ENCODE measurements at regions not wholly inside any gene's neighbourhood (a gene's known extent, or its start where the extent isn't known, plus 50 kb on each side); places are given as distances from the start of the nearest gene placed in this dataset.

DNA sequence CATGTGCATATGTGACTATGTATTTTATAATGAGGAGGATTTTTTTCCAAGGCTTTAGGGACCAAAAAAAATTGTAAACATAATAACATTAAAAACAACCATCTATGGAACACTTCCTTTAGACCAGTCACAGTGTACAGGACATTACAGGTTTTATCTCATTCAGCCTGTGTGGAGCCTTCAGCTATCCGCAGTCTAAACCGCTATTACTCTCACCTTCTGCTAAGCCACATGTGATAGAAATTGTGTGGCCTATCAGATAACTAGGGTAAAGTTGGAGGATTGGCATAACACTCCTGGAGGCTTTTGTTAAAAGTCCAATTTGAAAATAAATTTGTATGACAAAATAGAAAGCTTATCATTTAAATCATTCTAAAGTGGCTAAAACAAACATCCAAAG lies 281.2 kb upstream of the TMTC1 start:
- TF ChIP-seq, protein P1, sequence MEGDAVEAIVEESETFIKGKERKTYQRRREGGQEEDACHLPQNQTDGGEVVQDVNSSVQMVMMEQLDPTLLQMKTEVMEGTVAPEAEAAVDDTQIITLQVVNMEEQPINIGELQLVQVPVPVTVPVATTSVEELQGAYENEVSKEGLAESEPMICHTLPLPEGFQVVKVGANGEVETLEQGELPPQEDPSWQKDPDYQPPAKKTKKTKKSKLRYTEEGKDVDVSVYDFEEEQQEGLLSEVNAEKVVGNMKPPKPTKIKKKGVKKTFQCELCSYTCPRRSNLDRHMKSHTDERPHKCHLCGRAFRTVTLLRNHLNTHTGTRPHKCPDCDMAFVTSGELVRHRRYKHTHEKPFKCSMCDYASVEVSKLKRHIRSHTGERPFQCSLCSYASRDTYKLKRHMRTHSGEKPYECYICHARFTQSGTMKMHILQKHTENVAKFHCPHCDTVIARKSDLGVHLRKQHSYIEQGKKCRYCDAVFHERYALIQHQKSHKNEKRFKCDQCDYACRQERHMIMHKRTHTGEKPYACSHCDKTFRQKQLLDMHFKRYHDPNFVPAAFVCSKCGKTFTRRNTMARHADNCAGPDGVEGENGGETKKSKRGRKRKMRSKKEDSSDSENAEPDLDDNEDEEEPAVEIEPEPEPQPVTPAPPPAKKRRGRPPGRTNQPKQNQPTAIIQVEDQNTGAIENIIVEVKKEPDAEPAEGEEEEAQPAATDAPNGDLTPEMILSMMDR (conservative IDR thresholded peaks at IDR 0.05; ENCODE audit: low read depth, low read length): no peak
- no peak for TF ChIP-seq POLR2A (IDR thresholded peaks at IDR 0.05; ENCODE audit: low read depth, low read length)
